ENCODE measurements at regions not wholly inside any gene's neighbourhood (a gene's known extent, or its start where the extent isn't known, plus 50 kb on each side); places are given as distances from the start of the nearest gene placed in this dataset.

GRCh38 chr5:171619744-171620143 is 165.9 kb upstream of the SMIM23 start:
- TF ChIP-seq CTCF (IDR thresholded peaks at IDR 0.05) (no peak), POLR2A (IDR thresholded peaks at IDR 0.05) (no peak)

Data from body of pancreas (tissue), 4 donors.